22Rv1 (cell line): ENCODE measurements at regions not wholly inside any gene's neighbourhood (a gene's known extent, or its start where the extent isn't known, plus 50 kb on each side); places are given as distances from the start of the nearest gene placed in this dataset.

Source experiments
- ZFX ChIP-seq: fragments of 450-650 bp; IDR thresholded peaks from 2 replicates; pipeline ENCODE4 v1.6.1; 2017; ENCODE audit warnings: antibody characterized with exemption, borderline replicate concordance
- TF ChIP-seq, protein P1 (sequence below): fragments of 450-650 bp; IDR thresholded peaks from 2 replicates; pipeline ENCODE4 v1.5.1; 2017; ENCODE audit warnings: mild to moderate bottlenecking

DNA sequence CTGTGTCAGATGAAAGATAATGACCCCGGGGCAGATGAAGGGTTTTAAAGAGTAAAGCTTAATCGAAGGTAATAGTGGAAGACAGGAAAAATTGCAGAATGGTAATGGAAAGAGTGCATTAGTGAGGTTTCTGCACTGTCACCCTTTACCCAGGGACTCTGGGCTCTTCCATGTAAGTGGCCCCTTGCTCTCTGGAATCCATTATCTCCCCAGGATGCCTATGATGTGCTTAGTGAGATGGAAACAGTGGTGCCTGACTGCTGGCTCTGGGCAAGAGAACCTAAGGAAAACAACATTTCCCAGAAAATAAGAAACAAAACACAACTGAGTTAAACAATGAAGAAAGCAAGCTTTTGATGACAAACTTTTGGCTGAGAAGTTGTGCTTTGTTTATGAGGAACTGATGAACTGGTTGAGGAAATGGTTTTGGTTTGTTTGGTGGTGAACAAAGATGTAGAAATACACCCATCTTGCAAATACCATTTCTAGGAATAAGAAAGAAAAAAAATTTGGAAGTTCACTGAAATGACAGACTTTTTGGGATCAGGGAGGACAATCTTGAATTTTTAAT, 119.9 kb upstream of the RASGRP1 start:
- TF ChIP-seq, protein P1, sequence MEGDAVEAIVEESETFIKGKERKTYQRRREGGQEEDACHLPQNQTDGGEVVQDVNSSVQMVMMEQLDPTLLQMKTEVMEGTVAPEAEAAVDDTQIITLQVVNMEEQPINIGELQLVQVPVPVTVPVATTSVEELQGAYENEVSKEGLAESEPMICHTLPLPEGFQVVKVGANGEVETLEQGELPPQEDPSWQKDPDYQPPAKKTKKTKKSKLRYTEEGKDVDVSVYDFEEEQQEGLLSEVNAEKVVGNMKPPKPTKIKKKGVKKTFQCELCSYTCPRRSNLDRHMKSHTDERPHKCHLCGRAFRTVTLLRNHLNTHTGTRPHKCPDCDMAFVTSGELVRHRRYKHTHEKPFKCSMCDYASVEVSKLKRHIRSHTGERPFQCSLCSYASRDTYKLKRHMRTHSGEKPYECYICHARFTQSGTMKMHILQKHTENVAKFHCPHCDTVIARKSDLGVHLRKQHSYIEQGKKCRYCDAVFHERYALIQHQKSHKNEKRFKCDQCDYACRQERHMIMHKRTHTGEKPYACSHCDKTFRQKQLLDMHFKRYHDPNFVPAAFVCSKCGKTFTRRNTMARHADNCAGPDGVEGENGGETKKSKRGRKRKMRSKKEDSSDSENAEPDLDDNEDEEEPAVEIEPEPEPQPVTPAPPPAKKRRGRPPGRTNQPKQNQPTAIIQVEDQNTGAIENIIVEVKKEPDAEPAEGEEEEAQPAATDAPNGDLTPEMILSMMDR: no peak
- TF ChIP-seq ZFX: no peak
